Loucy (cell line): ENCODE measurements at regions not wholly inside any gene's neighbourhood (a gene's known extent, or its start where the extent isn't known, plus 50 kb on each side); places are given as distances from the start of the nearest gene placed in this dataset.

Source experiments
- H2AFZ ChIP-seq: fragments of 200-600 bp; sonication (generic); 2 replicates; pipeline ENCODE4 v1.6.0; 2016; ENCODE audit warnings: antibody characterized with exemption, mild to moderate bottlenecking, low read length, moderate library complexity
- H3F3A ChIP-seq: fragments of 200-600 bp; 2 replicates; pipeline ENCODE4 v1.6.0; 2016; ENCODE audit warnings: antibody characterized with exemption, low read depth, mild to moderate bottlenecking
- H3K27me3 ChIP-seq: fragments of 200-600 bp; sonication (generic); 2 replicates; pipeline ENCODE4 v1.6.1; 2014; ENCODE audit warnings: low read length, mild to moderate bottlenecking; ENCODE audit not compliant: insufficient read depth, poor library complexity, severe bottlenecking
- H3K36me3 ChIP-seq: fragments of 200-600 bp; sonication (generic); 2 replicates; pipeline ENCODE4 v1.6.1; 2016; ENCODE audit warnings: low read length; ENCODE audit not compliant: insufficient read depth
- H3K4me1 ChIP-seq: fragments of 200-600 bp; sonication (generic); 2 replicates; pipeline ENCODE4 v1.5.1; 2014; ENCODE audit warnings: low read length, mild to moderate bottlenecking; ENCODE audit not compliant: insufficient read depth, poor library complexity, severe bottlenecking
- H3K4me2 ChIP-seq: fragments of 200-600 bp; sonication (generic); 2 replicates; pipeline ENCODE4 v1.6.0; 2014; ENCODE audit warnings: antibody characterized with exemption, low read length, low read depth, mild to moderate bottlenecking; ENCODE audit not compliant: poor library complexity, severe bottlenecking
- H3K4me3 ChIP-seq: fragments of 200-600 bp; sonication (generic); 2 replicates; pipeline ENCODE4 v1.5.1; 2014; ENCODE audit warnings: low read length, mild to moderate bottlenecking, mixed read lengths; ENCODE audit not compliant: poor library complexity, severe bottlenecking
- H3K79me2 ChIP-seq: fragments of 200-600 bp; sonication (generic); 2 replicates; pipeline ENCODE4 v1.6.1; 2014; ENCODE audit warnings: low read length; ENCODE audit not compliant: insufficient read depth
- H3K9ac ChIP-seq: fragments of 200-600 bp; sonication (generic); 2 replicates; pipeline ENCODE4 v1.6.0; 2014; ENCODE audit warnings: mild to moderate bottlenecking, low read depth, low read length, moderate library complexity; ENCODE audit not compliant: poor library complexity, severe bottlenecking
- H3K9me2 ChIP-seq: fragments of 200-600 bp; sonication (generic); replicated peaks from 2 replicates; pipeline ENCODE4 v1.6.1; 2016; ENCODE audit warnings: low read depth, low read length, mixed read lengths
- H3K9me3 ChIP-seq: fragments of 200-600 bp; sonication (generic); 2 replicates; pipeline ENCODE4 v1.6.1; 2014; ENCODE audit warnings: mild to moderate bottlenecking, antibody characterized with exemption, low read length, low read depth; ENCODE audit not compliant: insufficient read depth
- H4K20me1 ChIP-seq: fragments of 200-600 bp; sonication (generic); 2 replicates; pipeline ENCODE4 v1.6.0; 2014; ENCODE audit warnings: antibody characterized with exemption, low read length, mild to moderate bottlenecking; ENCODE audit not compliant: insufficient read depth, poor library complexity, severe bottlenecking
- EZH2phosphoT487 ChIP-seq: fragments of 200-600 bp; IDR thresholded peaks from 2 replicates; pipeline ENCODE4 v1.6.1; 2018; ENCODE audit warnings: antibody characterized with exemption, mild to moderate bottlenecking, moderate library complexity, borderline replicate concordance
- TF ChIP-seq, protein P1 (sequence below): fragments of 200-600 bp; sonication (generic); conservative IDR thresholded peaks from 2 replicates; pipeline ENCODE4 v1.5.1; 2014; ENCODE audit warnings: mild to moderate bottlenecking, antibody characterized with exemption, low read length

DNA sequence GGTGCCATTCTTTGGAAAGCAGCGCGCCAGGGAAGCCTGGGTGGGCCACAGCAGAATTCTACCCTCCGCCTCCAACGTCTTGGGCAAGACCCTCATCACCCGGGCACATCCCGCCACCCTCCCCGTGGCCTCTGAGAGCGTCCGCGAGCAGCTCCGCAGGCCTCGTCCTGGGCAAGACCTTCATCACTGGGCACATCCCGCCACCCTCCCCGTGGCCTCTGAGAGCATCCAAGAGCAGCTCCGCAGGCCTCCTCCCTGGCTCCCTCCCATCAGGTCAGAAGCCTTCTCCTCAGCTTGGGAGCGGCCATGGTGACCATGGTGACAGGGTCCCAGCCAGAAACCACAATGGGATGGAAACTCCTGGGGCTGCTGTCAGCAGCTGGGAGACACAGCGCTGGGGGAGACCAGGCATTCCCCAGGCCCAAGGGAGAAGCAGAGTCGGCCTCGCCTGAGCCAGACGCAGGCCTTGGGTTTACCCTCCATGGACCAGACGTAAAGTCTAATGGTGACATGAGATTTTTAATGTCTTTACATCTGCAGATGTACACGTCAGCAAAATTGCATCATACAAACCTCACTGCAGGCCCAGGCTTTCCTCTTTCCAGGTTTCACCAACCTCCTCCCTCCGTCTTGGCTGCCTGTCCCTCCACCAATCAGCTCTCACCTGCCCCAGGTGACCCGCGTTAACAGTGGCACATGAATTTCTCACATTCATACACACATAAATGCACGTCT, 55.1 kb upstream of the PPP2R2D start:
- H3K9ac ChIP-seq, result no peak overlapping the region
- no peaks in the 10 kb centered on the region for H3K79me2 ChIP-seq
- peaks cover 10% of the 10 kb centered on the region; the same call in 1 of the 2 replicates for H3K9me3 ChIP-seq
- no peaks in the 10 kb centered on the region for H3K4me1 ChIP-seq
- H3K4me3 ChIP-seq, result no peak overlapping the region
- H2AFZ ChIP-seq, result no peak overlapping the region
- no peaks in the 10 kb centered on the region for H3K9me2 ChIP-seq
- no peak overlapping the region for H3K4me2 ChIP-seq
- TF ChIP-seq, protein P1, sequence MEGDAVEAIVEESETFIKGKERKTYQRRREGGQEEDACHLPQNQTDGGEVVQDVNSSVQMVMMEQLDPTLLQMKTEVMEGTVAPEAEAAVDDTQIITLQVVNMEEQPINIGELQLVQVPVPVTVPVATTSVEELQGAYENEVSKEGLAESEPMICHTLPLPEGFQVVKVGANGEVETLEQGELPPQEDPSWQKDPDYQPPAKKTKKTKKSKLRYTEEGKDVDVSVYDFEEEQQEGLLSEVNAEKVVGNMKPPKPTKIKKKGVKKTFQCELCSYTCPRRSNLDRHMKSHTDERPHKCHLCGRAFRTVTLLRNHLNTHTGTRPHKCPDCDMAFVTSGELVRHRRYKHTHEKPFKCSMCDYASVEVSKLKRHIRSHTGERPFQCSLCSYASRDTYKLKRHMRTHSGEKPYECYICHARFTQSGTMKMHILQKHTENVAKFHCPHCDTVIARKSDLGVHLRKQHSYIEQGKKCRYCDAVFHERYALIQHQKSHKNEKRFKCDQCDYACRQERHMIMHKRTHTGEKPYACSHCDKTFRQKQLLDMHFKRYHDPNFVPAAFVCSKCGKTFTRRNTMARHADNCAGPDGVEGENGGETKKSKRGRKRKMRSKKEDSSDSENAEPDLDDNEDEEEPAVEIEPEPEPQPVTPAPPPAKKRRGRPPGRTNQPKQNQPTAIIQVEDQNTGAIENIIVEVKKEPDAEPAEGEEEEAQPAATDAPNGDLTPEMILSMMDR, result no peak
- TF ChIP-seq EZH2phosphoT487, result no peak
- H3K27me3 ChIP-seq, result no peaks in the 10 kb centered on the region
- H3K36me3 ChIP-seq, result no peaks in the 10 kb centered on the region
- no peaks in the 10 kb centered on the region for H4K20me1 ChIP-seq
- H3F3A ChIP-seq, result no peaks in the 10 kb centered on the region

DNA sequence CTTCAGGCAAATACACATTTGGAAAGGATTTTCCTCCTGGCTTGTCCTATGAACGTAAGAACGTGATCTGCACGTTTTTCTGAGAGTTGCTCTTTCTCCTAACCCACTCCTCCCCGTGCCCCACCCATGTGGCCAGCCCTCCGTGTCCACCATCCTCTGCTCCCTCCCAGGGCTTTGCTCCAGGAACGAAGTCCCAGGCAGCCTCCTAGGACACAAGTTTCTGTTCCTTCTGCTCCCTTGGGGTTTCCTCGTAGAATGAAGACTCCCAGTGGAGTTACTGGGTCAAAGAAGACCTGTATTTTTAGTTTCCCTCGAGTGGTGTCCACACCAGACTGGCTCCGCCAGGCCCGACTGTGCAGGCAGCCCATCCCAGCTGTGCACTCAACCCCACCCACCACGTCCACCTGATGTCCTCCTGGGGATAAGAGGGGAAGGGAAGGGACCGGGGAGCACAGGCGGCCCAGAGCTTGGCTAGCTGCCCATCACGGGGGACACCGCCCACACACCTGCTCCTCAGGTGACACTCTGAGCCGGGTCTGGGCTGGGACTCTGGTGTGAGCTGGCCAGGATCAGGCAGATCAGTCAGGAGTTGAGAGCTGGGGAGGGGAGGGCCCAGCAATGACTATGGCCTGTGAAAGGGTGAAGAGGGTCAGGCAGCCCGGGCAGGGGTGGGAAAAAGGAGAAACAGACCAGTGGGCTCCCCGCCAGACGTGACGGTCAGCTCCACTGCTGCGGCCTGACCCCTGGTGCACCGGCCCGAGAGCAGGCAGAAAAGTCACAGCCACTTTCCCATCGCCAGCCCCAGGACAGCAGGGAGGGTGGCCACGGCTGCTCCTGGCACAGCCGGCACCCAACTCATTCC, 54.3 kb upstream of the PPP2R2D start:
- Histone ChIP-seq H3K4me3 (no peak overlapping the region), H3F3A (no peaks in the 10 kb centered on the region), H3K9ac (no peak overlapping the region), H3K4me2 (no peak overlapping the region), H4K20me1 (no peaks in the 10 kb centered on the region), H3K9me3 (peaks cover 13% of the 10 kb centered on the region; the same call in 1 of the 2 replicates), H3K27me3 (no peaks in the 10 kb centered on the region), H3K79me2 (no peaks in the 10 kb centered on the region), H3K4me1 (no peaks in the 10 kb centered on the region), H3K36me3 (no peaks in the 10 kb centered on the region), H2AFZ (no peak overlapping the region), H3K9me2 (no peaks in the 10 kb centered on the region)
- no peak for TF ChIP-seq EZH2phosphoT487
- TF ChIP-seq, protein P1, result no peak

DNA sequence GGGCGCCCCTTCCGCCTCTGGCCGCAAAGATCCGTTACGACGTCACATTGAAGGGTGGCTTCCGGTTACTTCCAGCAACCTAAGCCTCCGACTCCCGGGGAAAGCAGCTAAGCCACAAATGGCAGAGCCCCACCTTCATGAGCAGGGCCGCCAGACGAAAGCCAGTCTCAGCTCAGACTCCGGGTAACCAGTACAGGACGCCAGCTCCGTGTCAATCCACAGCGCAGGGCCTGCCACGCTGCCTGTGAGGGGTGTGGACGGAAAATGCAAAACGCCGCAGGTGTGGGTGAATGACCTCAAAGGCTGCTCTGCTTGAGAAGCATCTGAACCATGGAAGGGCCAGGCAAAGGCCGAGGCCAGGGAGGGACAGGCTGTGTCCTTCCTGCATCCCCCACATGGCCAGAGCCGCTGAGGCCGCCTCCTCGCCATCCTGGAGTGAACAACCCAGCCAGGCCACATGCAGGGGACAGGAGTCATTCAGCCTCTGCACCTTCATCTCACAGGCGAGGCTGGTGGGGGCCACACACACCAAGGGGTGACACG, 53.5 kb upstream of the PPP2R2D start:
- H3K4me1 ChIP-seq, result no peaks in the 10 kb centered on the region
- H3K79me2 ChIP-seq, result no peaks in the 10 kb centered on the region
- H3K4me3 ChIP-seq, result no peak overlapping the region
- H3K4me2 ChIP-seq, result no peak overlapping the region
- H2AFZ ChIP-seq, result no peak overlapping the region
- H3K9me2 ChIP-seq, result no peaks in the 10 kb centered on the region
- H4K20me1 ChIP-seq, result no peaks in the 10 kb centered on the region
- H3F3A ChIP-seq, result no peaks in the 10 kb centered on the region
- H3K27me3 ChIP-seq, result no peaks in the 10 kb centered on the region
- no peak for TF ChIP-seq EZH2phosphoT487
- TF ChIP-seq, protein P1, result no peak
- H3K36me3 ChIP-seq, result no peaks in the 10 kb centered on the region
- peaks cover 13% of the 10 kb centered on the region; the same call in 1 of the 2 replicates for H3K9me3 ChIP-seq
- no peak overlapping the region for H3K9ac ChIP-seq
